Suprapubic skin (tissue), 3 donors: ENCODE measurements at regions not wholly inside any gene's neighbourhood (a gene's known extent, or its start where the extent isn't known, plus 50 kb on each side); places are given as distances from the start of the nearest gene placed in this dataset.

Experiments
- POLR2A ChIP-seq, 2 donors: fragments of 450-650 bp; IDR thresholded peaks; one replicate each; pipeline ENCODE4 v1.6.1; 2017; ENCODE audit warnings: antibody characterized with exemption in 2 of 2, mild to moderate bottlenecking in 2 of 2, moderate library complexity in 2 of 2
- TF ChIP-seq, protein P1 (sequence below), 2 donors: fragments of 200-600 bp in 1 of 2; fragments of 450-650 bp in 1 of 2; sonication (generic) in 1 of 2; IDR thresholded peaks; one replicate each; pipeline ENCODE4 v1.5.1; 2016 to 2019; ENCODE audit warnings: antibody characterized with exemption in 2 of 2, mild to moderate bottlenecking in 1 of 2, moderate library complexity in 1 of 2

DNA sequence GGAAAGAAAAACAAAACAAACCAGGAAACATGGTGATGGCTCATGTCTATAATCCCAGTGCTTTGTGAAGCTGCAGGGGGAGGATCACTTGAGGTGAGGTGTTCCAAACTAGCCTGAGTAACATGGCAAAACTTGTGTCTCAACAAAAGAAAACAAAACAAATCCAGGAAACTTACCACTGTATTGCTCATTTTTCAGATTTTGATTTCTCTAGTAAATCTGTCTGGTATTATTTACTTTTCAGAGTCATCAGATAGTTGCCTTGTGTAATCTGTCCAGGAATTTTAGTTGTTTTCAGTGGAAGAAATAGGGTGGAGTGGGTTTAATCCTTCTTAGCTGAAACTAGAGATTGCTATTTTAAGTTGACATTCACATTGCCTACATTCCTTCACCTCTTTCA lies 91.8 kb upstream of the ALCAM start:
- TF ChIP-seq, protein P1, sequence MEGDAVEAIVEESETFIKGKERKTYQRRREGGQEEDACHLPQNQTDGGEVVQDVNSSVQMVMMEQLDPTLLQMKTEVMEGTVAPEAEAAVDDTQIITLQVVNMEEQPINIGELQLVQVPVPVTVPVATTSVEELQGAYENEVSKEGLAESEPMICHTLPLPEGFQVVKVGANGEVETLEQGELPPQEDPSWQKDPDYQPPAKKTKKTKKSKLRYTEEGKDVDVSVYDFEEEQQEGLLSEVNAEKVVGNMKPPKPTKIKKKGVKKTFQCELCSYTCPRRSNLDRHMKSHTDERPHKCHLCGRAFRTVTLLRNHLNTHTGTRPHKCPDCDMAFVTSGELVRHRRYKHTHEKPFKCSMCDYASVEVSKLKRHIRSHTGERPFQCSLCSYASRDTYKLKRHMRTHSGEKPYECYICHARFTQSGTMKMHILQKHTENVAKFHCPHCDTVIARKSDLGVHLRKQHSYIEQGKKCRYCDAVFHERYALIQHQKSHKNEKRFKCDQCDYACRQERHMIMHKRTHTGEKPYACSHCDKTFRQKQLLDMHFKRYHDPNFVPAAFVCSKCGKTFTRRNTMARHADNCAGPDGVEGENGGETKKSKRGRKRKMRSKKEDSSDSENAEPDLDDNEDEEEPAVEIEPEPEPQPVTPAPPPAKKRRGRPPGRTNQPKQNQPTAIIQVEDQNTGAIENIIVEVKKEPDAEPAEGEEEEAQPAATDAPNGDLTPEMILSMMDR (IDR thresholded peaks at IDR 0.05): no peak
- no peak for TF ChIP-seq POLR2A (IDR thresholded peaks at IDR 0.05)
